WTC11 (cell line): ENCODE measurements at regions not wholly inside any gene's neighbourhood (a gene's known extent, or its start where the extent isn't known, plus 50 kb on each side); places are given as distances from the start of the nearest gene placed in this dataset.

Experiments used
- ATAC-seq: fragments of 200-7000 bp; cut with Tn5 transposase; 2 replicates; pipeline ENCODE4 v1.10.0; 2021; ENCODE audit warnings: mild to moderate bottlenecking, moderate library complexity
- CTCF ChIA-PET: fragments of 300-600 bp; sonication (Branson Sonifier 250); formaldehyde crosslinking; loops from one replicate; lab custom pipeline; 2021; ENCODE audit warnings: antibody characterized with exemption; lab: Charles Lee
- POLR2A ChIA-PET: fragments of 350-600 bp; sonication (Branson Sonifier 250); formaldehyde crosslinking; loops from one replicate; lab custom pipeline; 2021; ENCODE audit warnings: antibody characterized with exemption; lab: Charles Lee
- DNase-seq: peaks from one replicate; pipeline ENCODE4 v3.0.0; 2021; ENCODE audit warnings: low spot score
- H3K27ac Mint-ChIP-seq: 2 replicates; pipeline ENCODE4 v1.8.0; 2021; ENCODE audit warnings: mixed read lengths
- H3K27me3 Mint-ChIP-seq: 2 replicates; pipeline ENCODE4 v1.8.0; 2021; ENCODE audit warnings: low read depth, mild to moderate bottlenecking, moderate library complexity, mixed read lengths
- H3K36me3 Mint-ChIP-seq: 2 replicates; pipeline ENCODE4 v1.8.0; 2021; ENCODE audit warnings: mixed read lengths
- H3K4me1 Mint-ChIP-seq: 2 replicates; pipeline ENCODE4 v1.8.0; 2022; ENCODE audit warnings: mixed read lengths
- H3K4me3 Mint-ChIP-seq: 2 replicates; pipeline ENCODE4 v1.8.0; 2021; ENCODE audit warnings: mild to moderate bottlenecking, moderate library complexity, mixed read lengths
- H3K9me3 Mint-ChIP-seq: 2 replicates; pipeline ENCODE4 v1.8.0; 2021; ENCODE audit warnings: mixed read lengths
- EMX1 ChIP-seq: fragments of 250-450 bp; sonication (Bioruptor Pico); IDR thresholded peaks from 2 replicates; pipeline ENCODE4 v1.8.0; 2021; ENCODE audit warnings: mild to moderate bottlenecking
- GTF2I ChIP-seq: fragments of 250-450 bp; sonication (Bioruptor Pico); conservative IDR thresholded peaks from 2 replicates; pipeline ENCODE4 v1.4.0; 2021; ENCODE audit warnings: mild to moderate bottlenecking
- HMGA2 ChIP-seq: fragments of 250-450 bp; sonication (Bioruptor Pico); IDR thresholded peaks from 2 replicates; pipeline ENCODE4 v1.4.0; 2021; ENCODE audit warnings: mild to moderate bottlenecking, moderate library complexity
- JUN ChIP-seq: sonication (generic); formaldehyde crosslinking; IDR thresholded peaks from 2 replicates; pipeline ENCODE4 v1.8.0; 2023; ENCODE audit warnings: mild to moderate bottlenecking, missing genetic modification reagents
- MXD4 ChIP-seq: fragments of 250-450 bp; sonication (Bioruptor Pico); IDR thresholded peaks from 2 replicates; pipeline ENCODE4 v1.8.0; 2021; ENCODE audit warnings: mild to moderate bottlenecking, moderate library complexity, borderline replicate concordance
- NFYB ChIP-seq: sonication (generic); formaldehyde crosslinking; conservative IDR thresholded peaks from 2 replicates; pipeline ENCODE4 v1.8.0; 2022; ENCODE audit warnings: low read depth, missing genetic modification reagents
- NR1H2 ChIP-seq: sonication (generic); formaldehyde crosslinking; IDR thresholded peaks from 2 replicates; pipeline ENCODE4 v1.9.0; 2021; ENCODE audit warnings: mild to moderate bottlenecking, moderate library complexity, missing genetic modification reagents
- PRRX2 ChIP-seq: fragments of 250-450 bp; sonication (Bioruptor Pico); IDR thresholded peaks from 2 replicates; pipeline ENCODE4 v1.8.0; 2021; ENCODE audit warnings: mild to moderate bottlenecking
- SOX15 ChIP-seq: fragments of 250-450 bp; sonication (Bioruptor Pico); IDR thresholded peaks from 2 replicates; pipeline ENCODE4 v1.9.0; 2021; ENCODE audit warnings: mild to moderate bottlenecking
- TEAD4 ChIP-seq: sonication (generic); formaldehyde crosslinking; IDR thresholded peaks from 2 replicates; pipeline ENCODE4 v1.8.0; 2022; ENCODE audit warnings: mild to moderate bottlenecking, missing genetic modification reagents
- ZBTB21 ChIP-seq: sonication (generic); formaldehyde crosslinking; IDR thresholded peaks from 2 replicates; pipeline ENCODE4 v1.8.1; 2023; ENCODE audit warnings: mild to moderate bottlenecking, missing genetic modification reagents, borderline replicate concordance
- ZNF317 ChIP-seq: sonication (generic); formaldehyde crosslinking; IDR thresholded peaks from 2 replicates; pipeline ENCODE4 v1.8.1; 2023; ENCODE audit warnings: low read depth, mild to moderate bottlenecking, moderate library complexity, missing genetic modification reagents, borderline replicate concordance
- ZNF423 ChIP-seq: fragments of 250-450 bp; sonication (Bioruptor Pico); IDR thresholded peaks from 2 replicates; pipeline ENCODE4 v2.1.2; 2022; ENCODE audit warnings: mild to moderate bottlenecking, moderate library complexity
- ZNF671 ChIP-seq: fragments of 250-450 bp; sonication (Bioruptor Pico); IDR thresholded peaks from 2 replicates; pipeline ENCODE4 v1.8.0; 2021; ENCODE audit warnings: mild to moderate bottlenecking
- TF ChIP-seq, protein P1 (sequence below): sonication (generic); formaldehyde crosslinking; conservative IDR thresholded peaks from 2 replicates; pipeline ENCODE4 v1.8.1; 2022; ENCODE audit warnings: mild to moderate bottlenecking, missing genetic modification reagents
- TF ChIP-seq, protein P2 (sequence below): fragments of 250-450 bp; sonication (Bioruptor Pico); IDR thresholded peaks from 2 replicates; pipeline ENCODE4 v1.9.0; 2021; ENCODE audit warnings: moderate library complexity, mild to moderate bottlenecking, inconsistent platforms, borderline replicate concordance
- TF ChIP-seq, protein P3 (sequence below): sonication (generic); formaldehyde crosslinking; IDR thresholded peaks from 2 replicates; pipeline ENCODE4 v1.8.0; 2022; ENCODE audit warnings: missing genetic modification reagents
- TF ChIP-seq, protein P4 (sequence below): sonication (generic); formaldehyde crosslinking; IDR thresholded peaks from 2 replicates; pipeline ENCODE4 v1.8.1; 2022; ENCODE audit warnings: low read depth, missing genetic modification reagents, borderline replicate concordance
- TF ChIP-seq, protein P5 (sequence below): fragments of 250-450 bp; sonication (Bioruptor Pico); IDR thresholded peaks from 2 replicates; pipeline ENCODE4 v2.1.2; 2022; ENCODE audit warnings: mild to moderate bottlenecking, moderate library complexity
- TF ChIP-seq, protein P6 (sequence below): sonication (generic); formaldehyde crosslinking; IDR thresholded peaks from 2 replicates; pipeline ENCODE4 v1.8.0; 2023; ENCODE audit warnings: missing genetic modification reagents

DNA sequence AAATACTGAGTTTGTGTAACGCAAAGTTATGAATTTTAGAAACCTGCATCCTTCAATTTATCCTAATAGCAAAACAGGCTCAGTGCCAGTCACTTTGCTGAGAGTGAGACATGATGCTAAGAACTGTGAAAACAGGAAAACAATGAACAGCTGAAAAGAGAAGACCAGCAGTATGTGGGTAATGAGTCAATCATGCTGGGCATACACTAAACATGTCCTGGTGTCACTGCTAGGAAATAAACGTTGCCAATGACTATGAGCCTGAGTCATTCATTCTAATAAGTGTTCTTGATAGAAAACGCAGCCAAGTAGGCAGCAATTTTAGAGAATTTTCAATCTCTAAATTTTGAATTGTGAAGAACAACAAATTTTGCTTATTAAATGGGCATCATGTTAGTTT lies 237.3 kb downstream of the GALR1 start:
- H3K27ac Mint-ChIP-seq, result no peak overlapping the region
- peaks cover 23% of the 10 kb centered on the region for H3K4me1 Mint-ChIP-seq
- POLR2A ChIA-PET, result no interaction called here
- peaks cover 24% of the 10 kb centered on the region for H3K9me3 Mint-ChIP-seq
- ATAC-seq, result no peak
- H3K36me3 Mint-ChIP-seq, result peaks cover 22% of the 10 kb centered on the region
- TF ChIP-seq, protein P1, sequence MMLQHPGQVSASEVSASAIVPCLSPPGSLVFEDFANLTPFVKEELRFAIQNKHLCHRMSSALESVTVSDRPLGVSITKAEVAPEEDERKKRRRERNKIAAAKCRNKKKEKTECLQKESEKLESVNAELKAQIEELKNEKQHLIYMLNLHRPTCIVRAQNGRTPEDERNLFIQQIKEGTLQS (CRISPR knock-in tag), result no peak
- TF ChIP-seq ZNF423 (CRISPR knock-in tag), result no peak
- TF ChIP-seq ZBTB21 (CRISPR knock-in tag), result no peak
- TF ChIP-seq NFYB, result no peak
- no peak for TF ChIP-seq EMX1 (CRISPR knock-in tag)
- no peak for TF ChIP-seq PRRX2 (CRISPR knock-in tag)
- no peak for TF ChIP-seq SOX15
- TF ChIP-seq, protein P2, sequence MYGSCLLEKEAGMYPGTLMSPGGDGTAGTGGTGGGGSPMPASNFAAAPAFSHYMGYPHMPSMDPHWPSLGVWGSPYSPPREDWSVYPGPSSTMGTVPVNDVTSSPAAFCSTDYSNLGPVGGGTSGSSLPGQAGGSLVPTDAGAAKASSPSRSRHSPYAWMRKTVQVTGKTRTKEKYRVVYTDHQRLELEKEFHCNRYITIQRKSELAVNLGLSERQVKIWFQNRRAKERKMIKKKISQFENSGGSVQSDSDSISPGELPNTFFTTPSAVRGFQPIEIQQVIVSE (CRISPR knock-in tag), result no peak
- TF ChIP-seq, protein P3, sequence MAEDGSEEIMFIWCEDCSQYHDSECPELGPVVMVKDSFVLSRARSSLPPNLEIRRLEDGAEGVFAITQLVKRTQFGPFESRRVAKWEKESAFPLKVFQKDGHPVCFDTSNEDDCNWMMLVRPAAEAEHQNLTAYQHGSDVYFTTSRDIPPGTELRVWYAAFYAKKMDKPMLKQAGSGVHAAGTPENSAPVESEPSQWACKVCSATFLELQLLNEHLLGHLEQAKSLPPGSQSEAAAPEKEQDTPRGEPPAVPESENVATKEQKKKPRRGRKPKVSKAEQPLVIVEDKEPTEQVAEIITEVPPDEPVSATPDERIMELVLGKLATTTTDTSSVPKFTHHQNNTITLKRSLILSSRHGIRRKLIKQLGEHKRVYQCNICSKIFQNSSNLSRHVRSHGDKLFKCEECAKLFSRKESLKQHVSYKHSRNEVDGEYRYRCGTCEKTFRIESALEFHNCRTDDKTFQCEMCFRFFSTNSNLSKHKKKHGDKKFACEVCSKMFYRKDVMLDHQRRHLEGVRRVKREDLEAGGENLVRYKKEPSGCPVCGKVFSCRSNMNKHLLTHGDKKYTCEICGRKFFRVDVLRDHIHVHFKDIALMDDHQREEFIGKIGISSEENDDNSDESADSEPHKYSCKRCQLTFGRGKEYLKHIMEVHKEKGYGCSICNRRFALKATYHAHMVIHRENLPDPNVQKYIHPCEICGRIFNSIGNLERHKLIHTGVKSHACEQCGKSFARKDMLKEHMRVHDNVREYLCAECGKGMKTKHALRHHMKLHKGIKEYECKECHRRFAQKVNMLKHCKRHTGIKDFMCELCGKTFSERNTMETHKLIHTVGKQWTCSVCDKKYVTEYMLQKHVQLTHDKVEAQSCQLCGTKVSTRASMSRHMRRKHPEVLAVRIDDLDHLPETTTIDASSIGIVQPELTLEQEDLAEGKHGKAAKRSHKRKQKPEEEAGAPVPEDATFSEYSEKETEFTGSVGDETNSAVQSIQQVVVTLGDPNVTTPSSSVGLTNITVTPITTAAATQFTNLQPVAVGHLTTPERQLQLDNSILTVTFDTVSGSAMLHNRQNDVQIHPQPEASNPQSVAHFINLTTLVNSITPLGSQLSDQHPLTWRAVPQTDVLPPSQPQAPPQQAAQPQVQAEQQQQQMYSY (CRISPR knock-in tag), result no peak
- no peak for DNase-seq
- H3K27me3 Mint-ChIP-seq, result no peaks in the 10 kb centered on the region; the same call in 1 of the 2 replicates
- CTCF ChIA-PET, result no interaction called here
- H3K4me3 Mint-ChIP-seq, result no peak overlapping the region

DNA sequence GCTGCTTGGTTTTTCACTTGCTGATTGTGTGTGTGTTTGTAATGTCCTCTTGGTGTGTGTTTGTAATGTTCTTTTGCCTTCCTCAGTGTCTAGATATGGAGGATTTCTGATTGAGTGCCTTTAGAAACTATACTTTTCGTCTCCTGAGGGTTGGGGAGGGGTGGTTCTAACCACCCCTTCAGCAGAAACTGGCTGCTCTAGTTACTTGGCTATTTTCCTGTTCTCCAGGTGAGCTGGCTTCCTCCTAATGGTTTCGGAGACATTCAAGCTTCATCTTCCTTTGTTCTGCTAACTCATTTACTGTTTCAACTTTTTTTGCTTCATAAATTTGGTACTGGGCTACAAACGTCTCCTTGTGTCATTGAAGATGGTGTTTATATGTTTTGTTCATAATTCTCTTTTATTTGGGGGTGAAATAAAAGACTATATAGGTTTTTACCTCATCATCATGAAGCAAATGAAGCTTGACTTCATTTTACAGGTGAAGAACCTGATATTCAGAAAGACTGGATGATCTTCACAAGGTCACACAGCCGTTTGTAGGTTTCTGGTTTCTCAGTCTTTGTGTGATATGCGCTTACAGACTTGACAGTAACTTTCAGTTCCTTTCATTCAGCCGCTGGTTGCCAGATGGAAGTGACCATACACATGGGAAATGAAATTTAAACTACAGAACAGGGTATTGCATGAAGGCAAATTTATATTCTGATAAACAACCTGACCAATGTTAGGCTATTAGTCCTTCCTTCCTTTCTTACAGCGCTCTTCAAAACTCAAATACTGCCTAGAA lies 238.5 kb downstream of the GALR1 start:
- H3K4me3 Mint-ChIP-seq, result no peak overlapping the region
- POLR2A ChIA-PET, result no interaction called here
- H3K9me3 Mint-ChIP-seq, result peaks cover 27% of the 10 kb centered on the region
- no peaks in the 10 kb centered on the region; the same call in 1 of the 2 replicates for H3K27me3 Mint-ChIP-seq
- DNase-seq, result no peak
- peaks cover 22% of the 10 kb centered on the region for H3K36me3 Mint-ChIP-seq
- CTCF ChIA-PET, result interaction anchor here (0.9 kb wide), 1 partner anchor 9 kb away, joined by 4 read pairs; no protein-coding TSS in a partner anchor
- H3K4me1 Mint-ChIP-seq, result peaks cover 19% of the 10 kb centered on the region
- no peak overlapping the region for H3K27ac Mint-ChIP-seq
- no peak for ATAC-seq
- no peak for TF ChIP-seq ZNF671 (CRISPR knock-in tag)
- no peak for TF ChIP-seq NR1H2
- TF ChIP-seq HMGA2 (CRISPR knock-in tag), result no peak
- no peak for TF ChIP-seq MXD4 (CRISPR knock-in tag)

DNA sequence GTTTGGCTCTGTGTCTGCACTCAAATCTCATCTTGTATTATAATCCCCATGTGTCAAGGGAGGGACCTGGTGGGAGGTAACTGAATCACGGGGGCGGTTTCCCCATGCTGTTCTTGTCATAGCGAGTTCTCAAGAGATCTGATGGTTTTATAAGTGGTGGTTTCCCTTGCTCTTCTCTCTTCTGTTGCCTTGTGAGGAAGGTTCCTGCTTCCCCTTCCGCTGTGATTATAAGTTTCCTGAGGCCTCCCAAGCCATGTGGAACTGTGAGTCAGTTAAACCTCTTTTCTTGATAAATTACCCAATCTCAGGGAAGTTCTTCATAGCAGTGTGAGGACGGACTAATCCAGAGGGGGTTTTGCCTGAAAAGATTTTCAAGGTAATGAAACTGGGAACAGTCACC lies 245.4 kb downstream of the GALR1 start:
- Mint-ChIP-seq H3K36me3 (peaks cover 12% of the 10 kb centered on the region), H3K4me3 (no peak overlapping the region), H3K27ac (no peak overlapping the region), H3K27me3 (no peaks in the 10 kb centered on the region)
- ATAC-seq, result no peak
- no peak for DNase-seq
- TF ChIP-seq ZNF671 (CRISPR knock-in tag) (no peak), TEAD4 (CRISPR knock-in tag) (no peak), GTF2I (CRISPR knock-in tag) (no peak), ZNF317 (CRISPR knock-in tag) (no peak), JUN (CRISPR knock-in tag) (no peak)
- TF ChIP-seq, protein P4, sequence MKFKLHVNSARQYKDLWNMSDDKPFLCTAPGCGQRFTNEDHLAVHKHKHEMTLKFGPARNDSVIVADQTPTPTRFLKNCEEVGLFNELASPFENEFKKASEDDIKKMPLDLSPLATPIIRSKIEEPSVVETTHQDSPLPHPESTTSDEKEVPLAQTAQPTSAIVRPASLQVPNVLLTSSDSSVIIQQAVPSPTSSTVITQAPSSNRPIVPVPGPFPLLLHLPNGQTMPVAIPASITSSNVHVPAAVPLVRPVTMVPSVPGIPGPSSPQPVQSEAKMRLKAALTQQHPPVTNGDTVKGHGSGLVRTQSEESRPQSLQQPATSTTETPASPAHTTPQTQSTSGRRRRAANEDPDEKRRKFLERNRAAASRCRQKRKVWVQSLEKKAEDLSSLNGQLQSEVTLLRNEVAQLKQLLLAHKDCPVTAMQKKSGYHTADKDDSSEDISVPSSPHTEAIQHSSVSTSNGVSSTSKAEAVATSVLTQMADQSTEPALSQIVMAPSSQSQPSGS (CRISPR knock-in tag), result no peak
- TF ChIP-seq, protein P5, sequence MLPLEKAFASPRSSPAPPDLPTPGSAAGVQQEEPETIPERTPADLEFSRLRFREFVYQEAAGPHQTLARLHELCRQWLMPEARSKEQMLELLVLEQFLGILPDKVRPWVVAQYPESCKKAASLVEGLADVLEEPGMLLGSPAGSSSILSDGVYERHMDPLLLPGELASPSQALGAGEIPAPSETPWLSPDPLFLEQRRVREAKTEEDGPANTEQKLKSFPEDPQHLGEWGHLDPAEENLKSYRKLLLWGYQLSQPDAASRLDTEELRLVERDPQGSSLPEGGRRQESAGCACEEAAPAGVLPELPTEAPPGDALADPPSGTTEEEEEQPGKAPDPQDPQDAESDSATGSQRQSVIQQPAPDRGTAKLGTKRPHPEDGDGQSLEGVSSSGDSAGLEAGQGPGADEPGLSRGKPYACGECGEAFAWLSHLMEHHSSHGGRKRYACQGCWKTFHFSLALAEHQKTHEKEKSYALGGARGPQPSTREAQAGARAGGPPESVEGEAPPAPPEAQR (CRISPR knock-in tag), result no peak
- TF ChIP-seq, protein P6, sequence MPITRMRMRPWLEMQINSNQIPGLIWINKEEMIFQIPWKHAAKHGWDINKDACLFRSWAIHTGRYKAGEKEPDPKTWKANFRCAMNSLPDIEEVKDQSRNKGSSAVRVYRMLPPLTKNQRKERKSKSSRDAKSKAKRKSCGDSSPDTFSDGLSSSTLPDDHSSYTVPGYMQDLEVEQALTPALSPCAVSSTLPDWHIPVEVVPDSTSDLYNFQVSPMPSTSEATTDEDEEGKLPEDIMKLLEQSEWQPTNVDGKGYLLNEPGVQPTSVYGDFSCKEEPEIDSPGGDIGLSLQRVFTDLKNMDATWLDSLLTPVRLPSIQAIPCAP (CRISPR knock-in tag), result no peak
- TF ChIP-seq, all 79 proteins: peak for 0
- ChIA-PET POLR2A (no interaction called here), CTCF (no interaction called here)
- 0 out of 2 replicates have a peak, but pooled peaks cover 10% of the 10 kb centered on the region for H3K4me1 Mint-ChIP-seq
- peaks cover 25% of the 10 kb centered on the region for H3K9me3 Mint-ChIP-seq
